Limb (tissue), 2 donors: ENCODE measurements at regions not wholly inside any gene's neighbourhood (a gene's known extent, or its start where the extent isn't known, plus 50 kb on each side); places are given as distances from the start of the nearest gene placed in this dataset.
"Not testable (repeated sequence)": the region's sequence is repeated elsewhere in the genome, so short reads cannot be mapped to it uniquely, and the experiment has no call there.

Source experiments
- DNase-seq, 2 donors: peaks; one replicate each; pipeline ENCODE4 v3.0.0-alpha.2; 2016; ENCODE audit errors: extremely low spot score in 2 of 2

DNA sequence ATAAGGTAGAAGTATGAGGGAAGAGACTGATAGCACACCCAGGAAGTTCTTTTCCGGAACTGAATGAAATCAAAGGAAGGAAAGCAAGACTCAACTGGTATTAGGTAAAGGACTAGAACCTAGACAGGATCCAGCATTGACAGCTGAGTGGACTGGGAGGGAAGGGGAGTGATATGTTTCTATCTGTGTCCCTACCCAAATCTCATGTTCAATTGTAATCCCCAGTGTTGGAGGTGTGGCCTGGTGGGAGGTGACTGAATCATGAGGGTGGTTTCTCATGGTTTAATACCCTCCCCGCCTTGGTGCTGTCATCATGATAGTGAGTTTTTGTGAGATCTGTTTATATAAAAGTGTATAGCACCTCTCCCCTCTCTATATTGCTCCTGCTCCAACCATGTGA is 415.9 kb upstream of the KCNMB2 start:
- no peak for DNase-seq

DNA sequence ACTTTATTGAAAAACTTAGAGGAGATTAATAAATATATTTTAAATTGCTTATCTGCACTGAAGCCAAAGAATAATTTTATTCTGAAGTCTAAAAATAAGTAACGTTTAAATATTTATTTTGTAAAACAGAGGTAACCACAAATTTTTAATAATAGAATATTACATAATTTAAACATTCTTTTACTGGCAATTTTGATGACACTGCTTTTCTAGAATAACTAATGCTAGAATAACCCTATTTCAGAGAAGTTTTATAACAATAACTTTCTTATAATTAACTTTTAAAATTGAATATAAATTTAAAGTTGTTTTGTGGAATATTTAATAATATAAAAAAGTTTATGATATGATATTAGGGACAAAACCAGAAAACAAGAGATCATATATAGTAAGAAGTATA is 409.6 kb upstream of the KCNMB2 start:
- DNase-seq, result no peak

DNA sequence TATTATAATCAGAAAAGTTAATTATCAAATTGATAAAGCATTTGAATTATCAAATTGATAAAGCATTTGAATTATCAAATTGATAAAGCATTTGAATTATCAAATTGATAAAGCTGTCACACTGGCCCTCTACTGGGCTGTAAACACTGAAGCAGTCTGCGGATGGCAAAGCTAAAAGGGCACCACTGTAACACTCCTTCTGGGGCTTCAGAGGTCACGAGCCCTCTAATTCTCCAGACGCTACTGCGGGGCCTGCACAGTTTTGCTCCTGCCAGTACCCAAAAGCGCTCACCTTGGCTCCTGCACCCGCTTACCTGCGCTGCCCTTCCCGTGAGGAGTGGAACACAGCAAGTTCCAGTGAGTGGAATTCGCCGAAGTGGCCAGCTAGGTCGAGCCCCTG is 409.0 kb upstream of the KCNMB2 start:
- no peak for DNase-seq

DNA sequence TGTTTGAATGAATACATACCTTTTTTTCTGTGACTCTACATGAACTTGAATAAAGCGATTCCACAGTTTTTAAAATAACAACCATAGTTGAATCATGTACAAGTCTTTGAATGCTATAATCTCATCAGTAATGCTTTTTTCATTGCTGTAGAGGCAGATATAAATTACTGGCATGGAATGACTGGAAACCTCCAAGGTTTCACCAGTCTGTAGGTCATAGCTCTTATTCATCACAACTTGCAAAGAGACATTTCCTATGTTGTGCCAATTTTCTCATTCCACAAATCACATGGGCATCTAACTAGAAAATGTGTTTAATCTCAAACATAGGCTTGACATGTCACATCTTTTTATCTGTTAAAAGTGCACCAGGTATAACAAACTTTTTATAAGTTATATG is 407.1 kb upstream of the KCNMB2 start:
- DNase-seq, result no peak

DNA sequence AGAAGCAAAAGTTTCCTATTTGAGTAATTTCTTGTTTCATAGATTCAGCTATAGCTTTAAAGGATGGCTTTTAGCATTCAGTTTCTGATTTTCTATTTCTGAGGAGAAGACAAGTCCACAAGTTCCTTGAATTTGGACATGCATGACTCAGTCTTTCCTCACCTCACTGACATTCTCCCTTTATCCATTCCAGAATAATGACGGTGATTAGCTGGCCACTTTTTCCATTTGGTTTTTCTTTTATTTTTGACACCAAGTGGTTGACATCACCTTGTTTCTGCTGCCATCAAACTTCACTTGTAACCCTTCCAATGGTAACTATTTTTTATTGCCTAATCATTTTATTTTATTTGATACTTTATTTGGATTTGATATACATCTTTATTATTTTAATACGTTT is 404.4 kb upstream of the KCNMB2 start:
- no peak for DNase-seq

DNA sequence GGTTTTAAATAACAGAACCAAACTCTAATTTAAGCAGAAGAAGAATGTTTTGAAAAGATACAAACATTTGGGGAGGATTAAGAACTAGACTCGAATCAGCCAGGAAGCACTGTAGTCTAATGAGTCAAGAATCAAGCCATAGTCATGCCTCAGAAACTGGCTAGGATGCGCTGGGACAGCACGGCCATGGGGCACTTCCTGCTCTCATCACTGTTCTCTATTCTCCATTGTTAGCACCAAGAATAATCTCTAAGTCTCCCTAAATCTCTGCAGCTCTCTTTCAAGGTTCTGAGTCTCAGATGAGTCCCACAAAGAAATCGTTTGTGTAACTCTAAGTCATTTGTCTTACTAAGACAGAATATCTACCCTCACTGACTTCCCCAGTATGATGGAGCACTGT is 399.0 kb upstream of the KCNMB2 start:
- no peak for DNase-seq

DNA sequence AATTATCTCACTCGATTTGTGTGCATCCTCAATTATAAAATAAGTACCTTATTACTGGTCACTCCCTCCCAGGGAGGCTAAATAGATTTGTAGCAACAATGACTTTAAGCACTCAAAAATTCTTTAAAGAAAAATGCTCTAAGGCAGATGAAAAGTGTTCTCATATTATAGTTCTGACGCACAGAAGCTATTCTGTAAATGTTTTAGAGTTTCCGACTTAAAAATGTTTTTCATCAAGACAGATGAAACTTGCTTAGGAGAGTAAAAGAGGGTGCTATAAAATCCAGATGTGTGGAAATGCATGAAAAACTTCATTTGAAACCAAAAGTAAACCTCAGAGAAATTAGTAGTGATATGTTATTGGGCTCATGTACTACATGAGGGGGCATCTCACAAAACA is 398.4 kb upstream of the KCNMB2 start:
- DNase-seq, result no peak

DNA sequence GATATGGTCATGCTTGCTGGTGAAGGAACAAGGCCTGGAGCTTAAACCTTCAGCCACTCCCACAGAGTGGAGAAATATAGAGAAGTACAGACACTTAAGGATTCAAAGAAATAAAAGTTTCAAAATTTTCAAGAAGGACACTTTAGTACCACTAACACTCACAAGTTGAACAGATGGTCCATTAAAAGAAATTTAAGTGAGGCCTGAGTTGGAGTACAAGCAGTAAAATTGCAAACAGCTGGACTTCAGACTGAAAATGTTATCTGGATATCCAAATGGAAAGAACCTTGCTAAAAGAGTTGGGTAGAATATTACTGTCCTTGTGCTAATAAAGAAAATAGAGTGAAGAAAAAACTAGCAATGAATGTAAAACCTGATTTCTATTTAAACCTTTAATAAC is 397.1 kb upstream of the KCNMB2 start:
- DNase-seq, result no peak

DNA sequence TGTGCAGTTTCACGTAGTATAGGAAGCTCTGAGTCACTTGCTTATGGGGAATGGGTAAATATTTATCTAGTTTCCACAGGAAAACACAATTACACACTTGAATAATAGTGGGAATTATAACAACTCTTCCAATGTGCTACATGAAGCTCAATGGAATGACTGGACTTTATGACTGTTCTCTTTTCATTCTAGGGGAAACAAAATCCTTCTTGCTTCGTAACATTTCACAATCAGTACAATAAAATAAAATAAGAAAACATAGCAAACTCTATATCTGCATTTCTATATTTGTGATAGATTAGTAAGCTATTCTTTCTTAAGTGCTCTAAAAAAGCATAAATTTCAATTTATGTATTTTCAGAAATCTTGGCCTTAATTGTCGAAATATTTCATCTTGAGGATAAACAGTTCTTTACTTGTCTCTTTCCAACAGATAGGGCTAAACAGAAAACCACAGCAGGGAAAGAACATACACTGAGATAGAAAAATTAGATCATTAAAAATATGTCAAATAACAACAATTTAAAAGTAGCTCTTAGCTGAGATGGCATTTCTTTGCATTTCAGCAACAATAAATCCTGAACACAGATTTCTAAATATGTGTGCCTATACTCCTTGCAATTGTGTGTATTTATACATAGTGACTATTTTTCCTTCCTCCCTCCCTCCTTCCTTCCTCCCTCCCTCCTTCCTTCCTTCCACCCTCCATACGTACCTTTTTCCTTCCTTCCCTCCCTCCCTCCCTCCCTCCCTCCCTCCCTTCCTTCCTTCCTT is 395.5 kb upstream of the KCNMB2 start:
- no peak for DNase-seq

DNA sequence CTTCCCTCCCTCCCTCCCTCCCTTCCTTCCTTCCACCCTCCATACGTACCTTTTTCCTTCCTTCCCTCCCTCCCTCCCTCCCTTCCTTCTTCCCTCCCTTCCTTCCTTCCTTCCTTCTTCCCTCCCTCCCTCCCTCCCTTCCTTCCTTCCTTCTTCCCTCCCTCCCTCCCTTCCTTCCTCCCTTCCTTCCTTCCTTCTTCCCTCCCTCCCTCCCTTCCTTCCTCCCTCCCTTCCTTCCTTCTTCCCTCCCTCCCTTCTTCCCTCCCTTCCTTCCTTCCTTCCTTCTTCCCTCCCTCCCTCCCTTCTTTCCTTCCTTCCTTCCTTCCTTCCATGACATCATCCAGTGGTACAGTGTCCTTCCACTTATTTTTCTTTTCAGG is 394.9 kb upstream of the KCNMB2 start:
- DNase-seq, result not testable (repeated sequence)

DNA sequence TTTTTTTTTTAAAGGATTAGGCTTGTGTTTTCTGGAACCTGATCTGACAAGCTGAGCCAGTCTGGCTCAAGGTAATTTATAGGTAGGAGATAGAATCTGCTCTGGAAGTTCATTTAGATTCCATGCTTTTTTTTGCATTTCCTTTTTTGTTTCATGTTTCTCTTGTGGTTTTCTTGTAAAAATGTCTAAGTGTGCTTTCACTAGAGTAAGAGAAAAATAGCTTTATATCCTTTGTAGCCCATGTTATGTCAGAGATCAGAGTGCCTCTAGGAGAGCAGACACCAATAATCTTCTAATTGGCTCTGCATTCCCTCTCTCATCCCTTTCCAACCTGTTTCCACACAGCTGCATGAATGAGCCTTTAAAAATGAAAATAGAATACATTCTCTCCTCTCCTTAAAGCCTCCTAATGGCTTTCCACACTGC is 389.8 kb upstream of the KCNMB2 start:
- DNase-seq, result no peak

DNA sequence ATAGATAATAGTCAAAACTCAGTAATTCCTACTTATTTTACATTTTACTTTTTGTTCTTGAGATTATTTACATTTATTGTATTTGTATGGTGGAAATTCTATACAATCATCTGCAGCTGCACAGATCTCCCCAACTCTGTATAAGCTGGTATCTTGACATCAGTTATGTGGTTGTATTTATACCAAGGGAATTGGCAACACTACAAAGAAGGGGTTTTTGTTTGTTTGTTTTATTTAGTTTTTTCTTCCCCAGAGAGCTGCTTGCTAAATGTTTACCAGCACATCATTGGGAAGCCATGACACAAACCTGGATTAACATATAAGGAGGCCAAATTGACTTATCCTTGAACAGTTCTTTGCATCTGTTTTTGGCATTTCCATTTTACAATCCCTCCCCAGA is 389.2 kb upstream of the KCNMB2 start:
- no peak for DNase-seq

DNA sequence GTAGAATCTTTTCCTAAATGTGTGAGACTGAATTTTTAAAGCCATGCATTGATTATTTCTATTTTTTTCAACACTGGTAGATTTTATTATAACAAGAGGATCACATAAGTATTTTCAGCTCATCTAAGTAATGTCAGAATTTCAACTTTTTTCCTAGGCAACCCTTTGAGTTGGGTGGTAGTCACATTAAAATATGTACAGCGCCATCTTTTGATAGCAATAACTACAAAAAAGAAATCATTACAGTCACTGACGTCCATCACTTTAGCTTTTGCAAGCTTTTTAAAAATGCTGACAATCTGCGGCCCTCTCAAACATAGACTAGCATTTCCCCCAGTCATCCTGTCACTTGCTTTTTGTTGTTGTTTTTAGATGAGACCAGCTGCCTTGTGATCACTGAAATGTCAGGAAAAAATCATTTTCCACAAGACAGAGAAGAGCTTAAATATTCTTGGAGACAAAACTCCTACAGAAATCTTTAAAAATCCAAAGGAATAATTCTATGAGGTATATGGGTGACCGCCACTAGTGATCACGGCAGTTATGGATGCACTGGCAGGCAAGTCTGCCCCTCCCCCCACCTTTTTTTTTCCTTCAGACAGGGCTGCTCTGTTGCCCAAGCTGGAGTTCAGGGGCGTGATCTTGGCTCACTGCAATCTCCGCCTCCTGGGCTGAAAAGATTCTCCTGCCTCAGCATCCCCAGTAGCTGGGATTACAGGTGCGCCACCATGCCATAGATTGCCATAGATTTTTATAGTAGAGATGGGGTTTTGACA is 384.0 kb upstream of the KCNMB2 start:
- no peak for DNase-seq

DNA sequence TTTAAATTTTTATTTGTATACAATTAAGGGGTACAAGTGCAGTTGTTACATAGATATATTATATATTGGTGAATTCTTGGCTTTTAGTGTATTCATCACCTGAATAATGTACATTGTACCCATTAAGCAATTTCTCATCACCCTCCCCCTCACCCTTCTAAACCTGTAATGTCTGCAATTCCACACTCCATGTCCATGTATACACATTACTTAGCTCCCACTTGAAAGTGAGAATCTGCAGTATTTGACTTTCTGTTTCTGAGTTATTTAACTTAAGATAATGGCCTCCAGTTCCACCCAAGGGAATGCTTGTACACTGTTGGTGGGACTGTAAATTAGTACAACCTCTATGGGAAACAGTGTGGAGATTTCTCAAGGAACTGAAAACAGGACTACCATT is 383.2 kb upstream of the KCNMB2 start:
- no peak for DNase-seq

DNA sequence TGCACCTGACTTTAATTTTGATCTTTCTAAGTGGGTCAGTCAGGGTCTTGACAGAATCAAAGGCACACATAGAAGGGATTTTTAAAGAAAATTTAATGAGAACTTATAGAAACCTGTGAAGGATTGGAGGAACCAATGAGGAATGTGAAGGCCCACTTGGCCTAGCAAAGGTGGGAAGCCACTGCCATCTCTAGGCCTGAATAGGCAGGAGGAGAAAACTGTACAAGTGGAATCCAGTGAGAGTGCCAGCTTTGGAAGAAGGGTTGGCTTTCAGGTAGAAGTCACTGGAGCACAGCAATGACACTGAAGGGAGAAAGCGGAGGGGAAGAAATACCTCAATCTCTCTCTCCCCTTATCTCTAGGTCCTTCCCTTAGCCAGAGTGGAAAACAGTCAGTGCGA is 380.7 kb upstream of the KCNMB2 start:
- DNase-seq, result no peak

DNA sequence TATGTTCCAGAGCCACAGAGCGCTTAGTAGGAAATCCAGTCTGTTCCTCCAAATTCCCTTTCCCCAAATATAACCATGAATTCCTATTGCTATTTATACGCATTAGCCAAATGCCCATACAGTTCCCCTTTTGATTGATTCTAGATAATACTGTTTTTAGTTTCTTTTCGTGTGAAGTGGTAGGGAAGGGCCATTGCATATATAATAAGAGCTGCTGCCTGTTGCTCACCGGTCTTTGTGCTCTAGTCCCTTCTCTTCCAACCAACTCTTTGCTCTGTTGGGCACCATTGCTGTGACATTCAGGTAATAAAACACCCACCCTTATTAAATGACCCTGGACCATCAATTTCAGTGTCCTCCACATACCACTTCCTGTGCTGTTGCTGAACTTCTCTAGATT is 379.9 kb upstream of the KCNMB2 start:
- DNase-seq, result no peak

DNA sequence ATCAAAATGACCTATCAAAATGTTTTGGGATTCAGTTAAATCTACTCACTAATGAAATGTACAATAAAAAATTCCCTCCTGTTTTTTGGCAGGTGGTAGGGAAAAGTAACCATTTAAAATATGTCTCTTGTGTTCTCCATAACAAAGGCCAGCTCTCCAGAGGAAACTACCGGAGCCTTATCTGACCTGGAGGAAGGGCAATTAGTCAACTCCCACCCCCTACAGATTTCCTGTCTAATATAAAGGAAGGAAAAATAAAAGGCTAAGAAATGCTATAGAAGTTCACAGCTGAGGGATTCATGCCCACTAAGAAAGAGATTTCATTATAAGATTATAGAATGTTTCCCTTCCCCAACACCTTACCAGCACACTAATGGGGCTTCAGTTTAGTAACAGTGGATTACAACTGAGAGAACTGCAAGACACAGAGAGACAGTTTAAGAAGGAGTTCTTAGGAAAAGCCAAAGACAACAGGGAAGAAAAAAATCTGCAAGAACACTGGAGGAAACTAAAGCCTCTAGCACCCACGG is 376.5 kb upstream of the KCNMB2 start:
- DNase-seq, result no peak

DNA sequence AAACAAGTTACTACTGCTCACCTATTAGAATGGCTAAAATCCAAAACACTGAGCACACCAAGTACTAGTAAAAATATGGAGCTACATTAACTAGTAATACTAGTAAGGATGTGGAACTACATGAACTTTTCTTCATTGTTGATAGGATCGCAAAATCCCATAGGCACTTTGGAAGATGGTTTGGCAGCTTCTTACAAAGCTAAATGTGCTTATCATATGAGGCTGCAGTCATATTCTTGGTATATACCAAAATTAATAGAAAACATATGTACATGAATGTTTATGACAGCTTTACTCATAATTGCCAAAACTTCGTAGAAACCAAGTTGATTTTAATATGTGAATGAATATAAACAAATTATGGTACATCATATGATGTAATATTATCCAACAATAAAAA is 366.8 kb upstream of the KCNMB2 start:
- DNase-seq, result peak in 1 of 2 donors; percentile 21

DNA sequence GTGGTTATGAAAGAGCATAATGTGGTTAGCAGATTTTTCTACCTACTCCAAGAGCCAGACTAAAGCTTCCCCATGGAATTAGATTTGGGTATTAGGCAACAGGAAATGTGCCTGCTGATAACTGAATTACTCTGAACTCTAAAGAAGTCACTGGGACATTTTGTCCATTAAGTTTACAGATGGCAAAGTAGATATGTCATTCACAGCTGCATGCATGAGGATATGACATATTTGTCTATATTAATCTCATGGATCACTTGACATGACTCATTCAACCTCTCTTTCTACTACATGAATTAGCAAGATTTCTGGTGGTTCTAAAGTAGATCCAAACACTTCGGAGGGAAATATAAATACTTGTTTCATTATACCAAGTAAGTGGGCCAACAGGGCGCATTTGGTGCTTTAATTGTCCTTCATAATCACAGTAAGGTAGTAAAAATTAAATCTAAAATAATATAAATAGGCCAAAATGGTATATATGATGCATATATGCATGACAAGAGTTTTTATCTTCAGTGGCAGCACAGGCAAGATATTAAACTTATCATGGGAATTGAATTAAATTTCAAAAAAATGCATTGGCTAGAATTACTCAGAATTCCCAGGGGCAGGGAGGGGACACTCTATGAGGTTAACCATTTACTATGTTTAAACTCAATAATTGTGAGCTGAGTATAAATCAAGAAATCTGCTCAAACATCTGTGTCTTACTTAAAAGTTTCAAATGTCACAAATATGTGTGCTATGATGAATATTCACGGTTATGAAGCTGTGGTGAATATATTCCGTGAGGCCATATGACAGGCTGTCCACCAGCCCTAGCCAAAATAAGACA is 365.3 kb upstream of the KCNMB2 start:
- DNase-seq, result peak in 1 of 2 donors; percentile 78

DNA sequence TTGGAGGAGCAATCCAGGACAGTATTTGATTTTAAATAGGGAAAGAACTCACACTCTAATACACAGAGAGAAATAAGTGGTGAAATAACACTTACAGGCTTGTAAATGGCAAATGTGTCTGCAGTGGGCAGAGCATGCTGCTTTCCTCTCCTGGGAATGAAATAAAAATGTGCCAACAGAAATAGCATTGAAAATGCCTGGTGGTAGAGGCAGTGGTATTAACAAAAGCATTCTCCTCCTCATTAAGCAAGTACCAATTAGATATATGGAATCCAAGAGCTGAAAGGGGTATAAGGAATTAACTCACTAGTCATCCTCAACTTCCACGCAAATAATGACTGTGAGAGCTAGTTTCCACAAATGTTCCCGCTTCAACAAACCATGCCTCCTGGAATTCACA is 364.1 kb upstream of the KCNMB2 start:
- DNase-seq, result no peak

DNA sequence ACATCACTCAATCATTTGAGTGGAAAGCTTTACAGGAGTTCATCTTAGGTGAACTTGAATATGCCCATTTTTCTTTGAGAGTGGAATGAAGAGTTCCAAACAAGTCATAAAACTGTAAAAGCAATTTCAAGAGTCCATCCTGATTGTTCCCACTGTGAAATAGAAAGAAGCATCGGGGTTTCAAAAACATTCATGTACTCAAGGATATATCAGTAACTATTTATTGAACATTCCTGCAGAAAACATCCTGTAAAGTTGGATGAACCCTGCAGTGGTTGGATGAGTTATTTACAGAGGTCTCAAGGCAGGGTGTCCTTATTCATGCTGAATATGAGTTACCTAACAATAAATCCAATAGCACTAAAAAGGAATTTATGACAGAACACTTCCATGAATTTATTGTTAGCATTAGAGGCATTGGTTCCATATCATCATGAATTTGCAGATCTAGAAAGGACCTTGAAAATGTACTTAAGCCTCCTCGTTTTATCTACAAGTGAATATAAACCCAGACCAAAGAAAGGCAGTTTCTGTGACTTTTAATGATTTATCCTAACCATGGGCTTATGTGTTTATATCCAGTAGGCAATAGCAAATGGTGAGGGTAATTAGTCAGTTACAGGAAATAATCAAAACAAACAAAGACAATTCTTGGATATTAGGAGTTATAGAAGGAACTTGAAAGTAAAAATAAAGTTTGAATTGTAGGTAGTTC is 361.9 kb upstream of the KCNMB2 start:
- DNase-seq, result no peak
